ENCODE measurements at regions not wholly inside any gene's neighbourhood (a gene's known extent, or its start where the extent isn't known, plus 50 kb on each side); places are given as distances from the start of the nearest gene placed in this dataset.
"Not testable (repeated sequence)": the region's sequence is repeated elsewhere in the genome, so short reads cannot be mapped to it uniquely, and the experiment has no call there.

- DNase-seq = no peak
- TF ChIP-seq POLR2A (IDR thresholded peaks at IDR 0.05; ENCODE audit: low read length) = no peak
- TF ChIP-seq GATA1 (IDR thresholded peaks at IDR 0.05; ENCODE audit: low read depth, low read length) = no peak
Measured at GRCh38 chr10:6819301-6819700, 239.2 kb upstream of the PRKCQ start.

GRCh38 chr10:6817770-6818169 lies 237.7 kb upstream of the PRKCQ start:
- no peak for DNase-seq
- no peak for TF ChIP-seq POLR2A (IDR thresholded peaks at IDR 0.05; ENCODE audit: low read length)
- TF ChIP-seq GATA1 (IDR thresholded peaks at IDR 0.05; ENCODE audit: low read depth, low read length) = no peak

GRCh38 chr10:6815346-6815745 lies 235.3 kb upstream of the PRKCQ start:
- TF ChIP-seq POLR2A (IDR thresholded peaks at IDR 0.05; ENCODE audit: low read length) (no peak), GATA1 (IDR thresholded peaks at IDR 0.05; ENCODE audit: low read depth, low read length) (no peak)
- DNase-seq = no peak

- no peak for DNase-seq
- TF ChIP-seq POLR2A (IDR thresholded peaks at IDR 0.05; ENCODE audit: low read length) (no peak), GATA1 (IDR thresholded peaks at IDR 0.05; ENCODE audit: low read depth, low read length) (no peak)
Measured at GRCh38 chr10:6813856-6814255, 233.8 kb upstream of the PRKCQ start.

GRCh38 chr10:6813306-6813705 lies 233.2 kb upstream of the PRKCQ start:
- no peak for TF ChIP-seq GATA1 (IDR thresholded peaks at IDR 0.05; ENCODE audit: low read depth, low read length)
- no peak for TF ChIP-seq POLR2A (IDR thresholded peaks at IDR 0.05; ENCODE audit: low read length)
- no peak for DNase-seq

GRCh38 chr10:6811153-6811552 lies 231.1 kb upstream of the PRKCQ start:
- no peak for DNase-seq
- TF ChIP-seq GATA1 (IDR thresholded peaks at IDR 0.05; ENCODE audit: low read depth, low read length) = no peak
- TF ChIP-seq POLR2A (IDR thresholded peaks at IDR 0.05; ENCODE audit: low read length) = no peak

GRCh38 chr10:6803427-6803783 lies 223.3 kb upstream of the PRKCQ start:
- no peak for TF ChIP-seq GATA1 (IDR thresholded peaks at IDR 0.05; ENCODE audit: low read depth, low read length)
- TF ChIP-seq POLR2A (IDR thresholded peaks at IDR 0.05; ENCODE audit: low read length) = no peak
- no peak for DNase-seq

GRCh38 chr10:6802759-6803426 lies 222.8 kb upstream of the PRKCQ start:
- TF ChIP-seq POLR2A (IDR thresholded peaks at IDR 0.05; ENCODE audit: low read length) (no peak), GATA1 (IDR thresholded peaks at IDR 0.05; ENCODE audit: low read depth, low read length) (no peak)
- no peak for DNase-seq

- DNase-seq = no peak
- TF ChIP-seq GATA1 (IDR thresholded peaks at IDR 0.05; ENCODE audit: low read depth, low read length) (no peak), POLR2A (IDR thresholded peaks at IDR 0.05; ENCODE audit: low read length) (no peak)
Measured at GRCh38 chr10:6796231-6796630, 216.2 kb upstream of the PRKCQ start.

GRCh38 chr10:6795541-6795940 lies 215.5 kb upstream of the PRKCQ start:
- no peak for DNase-seq
- TF ChIP-seq GATA1 (IDR thresholded peaks at IDR 0.05; ENCODE audit: low read depth, low read length) (no peak), POLR2A (IDR thresholded peaks at IDR 0.05; ENCODE audit: low read length) (no peak)

GRCh38 chr10:6794841-6795240 lies 214.8 kb upstream of the PRKCQ start:
- not testable (repeated sequence) for DNase-seq

GRCh38 chr10:6794441-6794840 lies 214.4 kb upstream of the PRKCQ start:
- DNase-seq = no peak
- TF ChIP-seq POLR2A (IDR thresholded peaks at IDR 0.05; ENCODE audit: low read length) (no peak), GATA1 (IDR thresholded peaks at IDR 0.05; ENCODE audit: low read depth, low read length) (no peak)

GRCh38 chr10:6788731-6789130 lies 208.7 kb upstream of the PRKCQ start:
- TF ChIP-seq GATA1 (IDR thresholded peaks at IDR 0.05; ENCODE audit: low read depth, low read length) (no peak), POLR2A (IDR thresholded peaks at IDR 0.05; ENCODE audit: low read length) (no peak)
- DNase-seq = no peak

GRCh38 chr10:6788231-6788630 lies 208.2 kb upstream of the PRKCQ start:
- no peak for TF ChIP-seq POLR2A (IDR thresholded peaks at IDR 0.05; ENCODE audit: low read length)
- DNase-seq = no peak

GRCh38 chr10:6787718-6788117 lies 207.6 kb upstream of the PRKCQ start:
- TF ChIP-seq GATA1 (IDR thresholded peaks at IDR 0.05; ENCODE audit: low read depth, low read length) = no peak
- TF ChIP-seq POLR2A (IDR thresholded peaks at IDR 0.05; ENCODE audit: low read length) = no peak
- DNase-seq = no peak

- TF ChIP-seq GATA1 (IDR thresholded peaks at IDR 0.05; ENCODE audit: low read depth, low read length) = no peak
- no peak for TF ChIP-seq POLR2A (IDR thresholded peaks at IDR 0.05; ENCODE audit: low read length)
- no peak for DNase-seq
Measured at GRCh38 chr10:6787091-6787490, 207.0 kb upstream of the PRKCQ start.

All from erythroblast (primary cell).